GM18508 (cell line): ENCODE measurements at regions not wholly inside any gene's neighbourhood (a gene's known extent, or its start where the extent isn't known, plus 50 kb on each side); places are given as distances from the start of the nearest gene placed in this dataset.
"Not testable (repeated sequence)": the region's sequence is repeated elsewhere in the genome, so short reads cannot be mapped to it uniquely, and the experiment has no call there.

Experiments used
- ATAC-seq: cut with Tn5 transposase; IDR thresholded peaks from one replicate; pipeline ENCODE4 v1.9.1; 2021; ENCODE audit warnings: moderate number of reproducible peaks; ENCODE audit not compliant: insufficient read depth, unreplicated experiment

- ATAC-seq: not testable (repeated sequence)
Observed at GRCh38 chr10:53358978-53359377, 586.4 kb upstream of the MBL2 start.

- no peak for ATAC-seq
Observed at GRCh38 chr10:53358536-53358935, 586.0 kb upstream of the MBL2 start.

GRCh38 chr10:53357587-53357986 lies 585.0 kb upstream of the MBL2 start:
- ATAC-seq: no peak

- ATAC-seq: no peak
Observed at GRCh38 chr10:53356616-53357349, 584.2 kb upstream of the MBL2 start.

- ATAC-seq: not testable (repeated sequence)
Observed at GRCh38 chr10:53342531-53342930, 569.9 kb upstream of the MBL2 start.

GRCh38 chr10:53338199-53338598 lies 565.6 kb upstream of the MBL2 start:
- not testable (repeated sequence) for ATAC-seq

- not testable (repeated sequence) for ATAC-seq
Observed at GRCh38 chr10:53335803-53336422, 563.3 kb upstream of the MBL2 start.

GRCh38 chr10:53331460-53331859 lies 558.9 kb upstream of the MBL2 start:
- ATAC-seq: no peak

GRCh38 chr10:53326401-53327305 lies 554.1 kb upstream of the MBL2 start:
- ATAC-seq: not testable (repeated sequence)

GRCh38 chr10:53325066-53325465 lies 552.5 kb upstream of the MBL2 start:
- ATAC-seq: no peak

- ATAC-seq: no peak
Observed at GRCh38 chr10:53315709-53316108, 543.1 kb upstream of the MBL2 start.

- no peak for ATAC-seq
Observed at GRCh38 chr10:53314876-53315275, 542.3 kb upstream of the MBL2 start.

GRCh38 chr10:53298443-53298842 lies 525.9 kb upstream of the MBL2 start:
- ATAC-seq: no peak

GRCh38 chr10:53284615-53285182 lies 512.1 kb upstream of the MBL2 start:
- no peak for ATAC-seq

- ATAC-seq: no peak
Observed at GRCh38 chr10:53276797-53277196, 504.2 kb upstream of the MBL2 start.

GRCh38 chr10:53269482-53269881 lies 496.9 kb upstream of the MBL2 start:
- ATAC-seq: no peak

GRCh38 chr10:53260213-53260612 lies 487.6 kb upstream of the MBL2 start:
- ATAC-seq: no peak

GRCh38 chr10:53256623-53257022 lies 484.0 kb upstream of the MBL2 start:
- no peak for ATAC-seq

- no peak for ATAC-seq
Observed at GRCh38 chr10:53255661-53256205, 483.1 kb upstream of the MBL2 start.

GRCh38 chr10:53253221-53253620 lies 480.6 kb upstream of the MBL2 start:
- ATAC-seq: no peak
